ENCODE measurements at regions not wholly inside any gene's neighbourhood (a gene's known extent, or its start where the extent isn't known, plus 50 kb on each side); places are given as distances from the start of the nearest gene placed in this dataset.

DNA sequence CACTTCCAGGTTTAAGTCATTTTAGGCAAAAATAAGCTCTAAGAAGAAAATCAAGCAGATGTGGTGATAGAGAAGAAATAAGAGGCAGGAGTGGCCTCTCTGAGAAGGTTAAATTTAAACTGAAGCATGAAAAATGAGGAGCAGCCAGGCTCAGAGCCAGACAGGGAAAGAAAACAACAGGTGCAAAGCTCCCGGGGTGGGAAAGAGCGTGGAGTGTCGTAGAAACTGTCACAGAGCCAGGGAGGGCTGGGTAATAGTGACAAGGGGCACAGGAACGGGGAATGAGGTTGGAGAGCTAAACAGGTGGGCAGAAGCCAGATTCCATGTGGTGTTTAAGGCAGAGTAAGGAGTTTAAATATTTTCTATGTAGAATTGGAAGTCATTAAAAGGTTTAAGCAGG lies 132.1 kb upstream of the BLID start:
- Mint-ChIP-seq H3K4me1 (peaks cover 27% of the 10 kb centered on the region), H3K36me3 (ENCODE audit: low read depth) (no peaks in the 10 kb centered on the region), H3K9me3 (no peaks in the 10 kb centered on the region), H3K4me3 (no peak overlapping the region), H3K27ac (no peak overlapping the region), H3K27me3 (ENCODE audit: low read depth, poor library complexity) (no peaks in the 10 kb centered on the region)
- no peak for DNase-seq
- no peak for TF ChIP-seq CTCF (IDR thresholded peaks at IDR 0.05)

DNA sequence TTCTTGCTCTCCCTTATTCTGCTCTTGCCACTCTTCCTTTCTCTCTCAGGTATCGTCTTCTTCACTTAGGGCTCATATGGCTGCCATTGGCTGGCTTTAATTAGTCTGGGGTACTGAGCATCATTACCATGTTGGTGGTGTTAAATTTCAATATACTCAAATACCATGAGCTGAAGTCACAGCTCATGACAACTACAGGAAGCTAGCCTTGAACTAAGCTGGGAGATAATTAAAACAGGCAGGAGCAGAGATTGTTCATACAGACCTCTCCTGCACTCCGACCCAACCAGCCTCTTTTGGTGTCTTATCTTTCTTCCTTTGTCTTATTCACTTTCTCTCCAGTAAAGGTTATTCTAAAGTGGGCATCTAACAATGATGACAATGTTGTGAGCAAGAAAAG lies 130.9 kb upstream of the BLID start:
- H3K27me3 Mint-ChIP-seq (ENCODE audit: low read depth, poor library complexity), result no peaks in the 10 kb centered on the region
- no peak overlapping the region for H3K4me3 Mint-ChIP-seq

DNA sequence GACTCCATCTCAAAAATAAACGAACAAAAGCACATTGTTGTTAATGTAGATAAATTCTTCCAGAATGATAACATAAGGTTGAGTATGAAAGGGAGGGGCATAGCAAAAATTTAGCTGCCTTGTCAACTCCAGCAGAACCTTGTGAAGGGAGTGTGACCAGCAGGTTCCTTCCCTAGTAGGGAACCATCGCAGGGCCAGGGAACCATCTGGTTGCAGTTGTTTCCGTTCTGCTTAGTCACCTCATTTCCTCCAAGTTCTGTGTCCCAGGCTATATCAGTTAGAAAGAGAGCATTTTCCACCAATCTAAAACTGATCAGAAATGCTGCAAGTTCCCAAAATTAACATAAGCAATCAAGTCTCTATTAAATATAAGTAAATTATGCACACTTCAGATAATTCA lies 126.7 kb upstream of the BLID start:
- TF ChIP-seq CTCF (IDR thresholded peaks at IDR 0.05), result no peak

More for the DNA sequence above, 130.9 kb upstream of the BLID start:
- Mint-ChIP-seq H3K36me3 (ENCODE audit: low read depth) (no peaks in the 10 kb centered on the region), H3K27ac (no peak overlapping the region), H3K9me3 (no peaks in the 10 kb centered on the region), H3K4me1 (peaks cover 27% of the 10 kb centered on the region)
- no peak for TF ChIP-seq CTCF (IDR thresholded peaks at IDR 0.05)
- DNase-seq, result no peak

DNA sequence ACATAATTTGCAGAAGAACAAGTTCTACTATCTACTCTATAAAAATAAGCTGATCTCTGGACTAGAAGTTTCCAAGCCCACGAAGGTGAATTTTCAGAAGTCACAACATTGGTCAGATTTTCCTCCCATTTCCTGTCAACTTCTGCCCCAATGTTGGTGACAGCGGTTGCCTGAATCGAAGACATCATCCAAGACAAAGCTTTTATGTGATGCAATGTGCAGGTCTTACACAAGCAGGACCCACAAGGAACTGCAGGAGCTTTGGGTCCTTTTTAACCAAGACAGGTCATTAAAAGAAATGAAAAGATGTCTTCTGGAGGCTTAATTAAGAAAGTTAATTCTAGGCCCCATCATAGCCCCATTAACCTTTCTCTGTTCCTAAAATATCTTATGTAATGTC lies 125.6 kb upstream of the BLID start:
- no peaks in the 10 kb centered on the region for H3K36me3 Mint-ChIP-seq (ENCODE audit: low read depth)
- no peaks in the 10 kb centered on the region for H3K27me3 Mint-ChIP-seq (ENCODE audit: low read depth, poor library complexity)
- H3K27ac Mint-ChIP-seq, result no peak overlapping the region
- no peak for DNase-seq
- peaks cover 11% of the 10 kb centered on the region for H3K4me1 Mint-ChIP-seq
- no peak overlapping the region for H3K4me3 Mint-ChIP-seq
- no peak for TF ChIP-seq CTCF (IDR thresholded peaks at IDR 0.05)
- H3K9me3 Mint-ChIP-seq, result peaks cover 10% of the 10 kb centered on the region

More for the DNA sequence above, 126.7 kb upstream of the BLID start:
- Mint-ChIP-seq H3K4me1 (peaks cover 19% of the 10 kb centered on the region), H3K36me3 (ENCODE audit: low read depth) (no peaks in the 10 kb centered on the region), H3K27ac (no peak overlapping the region), H3K4me3 (no peak overlapping the region), H3K9me3 (peaks cover 5% of the 10 kb centered on the region), H3K27me3 (ENCODE audit: low read depth, poor library complexity) (no peaks in the 10 kb centered on the region)
- no peak for DNase-seq

- H3K27ac Mint-ChIP-seq, result no peak overlapping the region
- no peak for DNase-seq
- H3K27me3 Mint-ChIP-seq (ENCODE audit: low read depth, poor library complexity), result no peaks in the 10 kb centered on the region
- H3K9me3 Mint-ChIP-seq, result peaks cover 10% of the 10 kb centered on the region
- H3K4me1 Mint-ChIP-seq, result peaks cover 5% of the 10 kb centered on the region
- no peaks in the 10 kb centered on the region for H3K36me3 Mint-ChIP-seq (ENCODE audit: low read depth)
- no peak for TF ChIP-seq CTCF (IDR thresholded peaks at IDR 0.05)
- H3K4me3 Mint-ChIP-seq, result no peak overlapping the region
These were observed 124.6 kb upstream of the BLID start for GRCh38 chr11:122240638-122241037.

DNA sequence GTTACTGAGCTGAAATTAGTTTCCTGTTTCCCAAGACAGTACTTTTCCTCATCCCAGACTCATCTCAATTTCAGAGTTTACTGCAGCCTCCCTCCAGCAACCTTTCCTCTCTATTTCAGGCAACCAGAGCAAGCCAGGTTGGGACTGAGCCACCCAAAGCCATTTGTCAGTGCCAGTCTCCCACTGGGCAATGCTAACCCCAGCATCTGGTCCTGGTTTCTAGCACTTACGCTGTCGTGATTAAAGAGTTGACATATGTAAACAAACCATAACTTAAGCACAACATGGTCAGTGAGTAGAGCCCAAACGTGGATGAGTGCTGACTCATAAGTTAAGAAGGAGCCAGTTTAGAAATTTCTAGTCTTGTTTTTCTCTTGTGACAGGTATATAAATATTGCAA lies 119.6 kb upstream of the BLID start:
- Mint-ChIP-seq H3K4me1 (peaks cover 15% of the 10 kb centered on the region), H3K27me3 (ENCODE audit: low read depth, poor library complexity) (no peaks in the 10 kb centered on the region), H3K4me3 (no peak overlapping the region), H3K9me3 (peaks cover 10% of the 10 kb centered on the region), H3K36me3 (ENCODE audit: low read depth) (no peaks in the 10 kb centered on the region), H3K27ac (peak overlapping the region; percentile 74)
- DNase-seq, result peak; percentile 15
- TF ChIP-seq CTCF (IDR thresholded peaks at IDR 0.05), result no peak
